ENCODE measurements at regions not wholly inside any gene's neighbourhood (a gene's known extent, or its start where the extent isn't known, plus 50 kb on each side); places are given as distances from the start of the nearest gene placed in this dataset.
A peak's percentile ranks its signal among the peaks of the same experiment; 100 is the strongest.

GRCh38 chr6:154595538-154595937 lies 85.1 kb upstream of the CNKSR3 start:
- no peak overlapping the region for H3K4me3 ChIP-seq (ENCODE audit: control insufficient read depth, low read depth, low read length)
- no peak for TF ChIP-seq CTCF (conservative IDR thresholded peaks at IDR 0.05; ENCODE audit: control insufficient read depth, insufficient read depth, low read depth, low read length)
- no peak for DNase-seq (ENCODE audit: low read depth)

- H3K4me3 ChIP-seq (ENCODE audit: control insufficient read depth, low read depth, low read length): no peak overlapping the region
- no peak for TF ChIP-seq CTCF (conservative IDR thresholded peaks at IDR 0.05; ENCODE audit: control insufficient read depth, insufficient read depth, low read depth, low read length)
- DNase-seq (ENCODE audit: low read depth): no peak
Measured at GRCh38 chr6:154596009-154596408, 85.5 kb upstream of the CNKSR3 start.

- TF ChIP-seq CTCF (conservative IDR thresholded peaks at IDR 0.05; ENCODE audit: control insufficient read depth, insufficient read depth, low read depth, low read length): no peak
- DNase-seq (ENCODE audit: low read depth): no peak
- no peak overlapping the region for H3K4me3 ChIP-seq (ENCODE audit: control insufficient read depth, low read depth, low read length)
Measured at GRCh38 chr6:154596701-154597100, 86.2 kb upstream of the CNKSR3 start.

GRCh38 chr6:154598399-154598798 lies 87.9 kb upstream of the CNKSR3 start:
- TF ChIP-seq CTCF (conservative IDR thresholded peaks at IDR 0.05; ENCODE audit: control insufficient read depth, insufficient read depth, low read depth, low read length): no peak
- no peak overlapping the region for H3K4me3 ChIP-seq (ENCODE audit: control insufficient read depth, low read depth, low read length)

GRCh38 chr6:154602296-154602695 lies 91.8 kb upstream of the CNKSR3 start:
- DNase-seq (ENCODE audit: low read depth): no peak
- no peak overlapping the region for H3K4me3 ChIP-seq (ENCODE audit: control insufficient read depth, low read depth, low read length)
- no peak for TF ChIP-seq CTCF (conservative IDR thresholded peaks at IDR 0.05; ENCODE audit: control insufficient read depth, insufficient read depth, low read depth, low read length)

More at GRCh38 chr6:154598399-154598798, 87.9 kb upstream of the CNKSR3 start:
- DNase-seq (ENCODE audit: low read depth): no peak

- no peak overlapping the region for H3K4me3 ChIP-seq (ENCODE audit: control insufficient read depth, low read depth, low read length)
- no peak for TF ChIP-seq CTCF (conservative IDR thresholded peaks at IDR 0.05; ENCODE audit: control insufficient read depth, insufficient read depth, low read depth, low read length)
- peak; percentile 9 for DNase-seq (ENCODE audit: low read depth)
Measured at GRCh38 chr6:154602708-154603107, 92.2 kb upstream of the CNKSR3 start.

- no peak for TF ChIP-seq CTCF (conservative IDR thresholded peaks at IDR 0.05; ENCODE audit: control insufficient read depth, insufficient read depth, low read depth, low read length)
- DNase-seq (ENCODE audit: low read depth): no peak
- no peak overlapping the region for H3K4me3 ChIP-seq (ENCODE audit: control insufficient read depth, low read depth, low read length)
Measured at GRCh38 chr6:154604119-154604518, 93.6 kb upstream of the CNKSR3 start.
